Neutrophil (primary cell): ENCODE measurements at regions not wholly inside any gene's neighbourhood (a gene's known extent, or its start where the extent isn't known, plus 50 kb on each side); places are given as distances from the start of the nearest gene placed in this dataset.

Experiments used
- H3K27ac ChIP-seq: fragments of 200-600 bp; sonication (generic); 2 replicates; pipeline ENCODE4 v1.5.1; 2016; ENCODE audit warnings: mild to moderate bottlenecking, moderate library complexity
- H3K27me3 ChIP-seq: fragments of 200-600 bp; sonication (generic); 2 replicates; pipeline ENCODE4 v1.6.0; 2016; ENCODE audit warnings: mild to moderate bottlenecking
- H3K36me3 ChIP-seq: fragments of 200-600 bp; sonication (generic); 2 replicates; pipeline ENCODE4 v1.5.1; 2017
- H3K4me1 ChIP-seq, 2 experiments: fragments of 200-600 bp in 1 of 2; sonication (generic) in 1 of 2; 1 replicate in 1 of 2; 2 replicates in 1 of 2; pipeline versions ENCODE4 v1.5.1 to v1.6.1; 2013 to 2016; ENCODE audit warnings: low read depth in 1 of 2, low read length in 1 of 2, mild to moderate bottlenecking in 1 of 2, moderate library complexity in 1 of 2; ENCODE audit not compliant: control insufficient read depth in 1 of 2, insufficient read depth in 1 of 2
- H3K4me3 ChIP-seq, 2 experiments: fragments of 200-600 bp in 1 of 2; sonication (generic) in 1 of 2; 1 replicate in 1 of 2; 2 replicates in 1 of 2; pipeline ENCODE4 v1.5.1; 2013 to 2016; ENCODE audit warnings: low read depth in 1 of 2, low read length in 1 of 2, mild to moderate bottlenecking in 1 of 2, moderate library complexity in 1 of 2
- H3K9me3 ChIP-seq: fragments of 200-600 bp; sonication (generic); 2 replicates; pipeline ENCODE4 v1.5.1; 2016
- TF ChIP-seq, protein P1 (sequence below): fragments of 200-600 bp; sonication (generic); IDR thresholded peaks from 2 replicates; pipeline ENCODE4 v1.5.1; 2016; ENCODE audit warnings: antibody characterized with exemption

DNA sequence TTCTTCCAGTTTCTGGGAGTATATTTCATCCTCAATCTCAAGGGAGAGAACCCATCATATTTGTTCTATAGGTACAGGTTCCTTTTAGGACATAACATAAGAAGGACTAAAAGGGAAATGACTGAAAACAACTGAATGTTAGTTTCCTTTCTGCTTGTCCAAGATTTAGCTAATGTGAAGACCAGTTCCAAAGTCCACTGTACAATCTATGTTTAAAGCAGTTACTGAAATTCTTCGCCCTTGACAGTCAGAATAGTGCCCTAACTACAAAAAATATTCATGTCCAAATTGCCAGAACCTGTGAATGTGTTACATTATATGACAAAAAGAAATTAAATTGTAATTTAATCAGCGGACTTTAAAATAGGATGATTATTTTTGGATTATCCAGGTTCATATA is 466.3 kb upstream of the SETBP1 start:
- no peaks in the 10 kb centered on the region for H3K36me3 ChIP-seq
- no peak overlapping the region for H3K4me3 ChIP-seq
- H3K27ac ChIP-seq = no peak overlapping the region
- TF ChIP-seq, protein P1, sequence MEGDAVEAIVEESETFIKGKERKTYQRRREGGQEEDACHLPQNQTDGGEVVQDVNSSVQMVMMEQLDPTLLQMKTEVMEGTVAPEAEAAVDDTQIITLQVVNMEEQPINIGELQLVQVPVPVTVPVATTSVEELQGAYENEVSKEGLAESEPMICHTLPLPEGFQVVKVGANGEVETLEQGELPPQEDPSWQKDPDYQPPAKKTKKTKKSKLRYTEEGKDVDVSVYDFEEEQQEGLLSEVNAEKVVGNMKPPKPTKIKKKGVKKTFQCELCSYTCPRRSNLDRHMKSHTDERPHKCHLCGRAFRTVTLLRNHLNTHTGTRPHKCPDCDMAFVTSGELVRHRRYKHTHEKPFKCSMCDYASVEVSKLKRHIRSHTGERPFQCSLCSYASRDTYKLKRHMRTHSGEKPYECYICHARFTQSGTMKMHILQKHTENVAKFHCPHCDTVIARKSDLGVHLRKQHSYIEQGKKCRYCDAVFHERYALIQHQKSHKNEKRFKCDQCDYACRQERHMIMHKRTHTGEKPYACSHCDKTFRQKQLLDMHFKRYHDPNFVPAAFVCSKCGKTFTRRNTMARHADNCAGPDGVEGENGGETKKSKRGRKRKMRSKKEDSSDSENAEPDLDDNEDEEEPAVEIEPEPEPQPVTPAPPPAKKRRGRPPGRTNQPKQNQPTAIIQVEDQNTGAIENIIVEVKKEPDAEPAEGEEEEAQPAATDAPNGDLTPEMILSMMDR = no peak
- no peaks in the 10 kb centered on the region for H3K27me3 ChIP-seq
- no peaks in the 10 kb centered on the region for H3K9me3 ChIP-seq
- H3K4me1 ChIP-seq = no peaks in the 10 kb centered on the region

DNA sequence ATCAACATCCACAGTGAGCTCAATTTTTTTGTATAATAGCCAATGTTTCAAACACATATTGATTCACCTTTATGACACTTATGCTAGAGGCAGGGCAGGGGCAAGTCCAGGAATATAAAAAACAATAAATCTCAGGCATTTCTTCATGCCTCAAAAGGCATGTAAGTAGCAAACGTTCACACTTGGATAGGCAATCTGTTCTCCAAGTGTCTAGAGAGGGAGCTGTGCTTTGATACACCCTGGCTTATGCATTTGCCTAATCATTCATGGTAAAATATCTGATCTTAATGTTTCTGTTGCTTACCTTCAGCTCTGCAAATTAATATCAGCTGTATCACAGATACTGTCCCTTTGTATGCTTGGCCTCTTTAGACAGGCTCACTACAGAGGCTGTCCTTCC is 464.5 kb upstream of the SETBP1 start:
- Histone ChIP-seq H3K9me3 (no peaks in the 10 kb centered on the region), H3K27me3 (no peaks in the 10 kb centered on the region), H3K36me3 (no peaks in the 10 kb centered on the region), H3K4me1 (no peaks in the 10 kb centered on the region), H3K4me3 (no peak overlapping the region), H3K27ac (no peak overlapping the region)
- TF ChIP-seq, protein P1 = no peak

DNA sequence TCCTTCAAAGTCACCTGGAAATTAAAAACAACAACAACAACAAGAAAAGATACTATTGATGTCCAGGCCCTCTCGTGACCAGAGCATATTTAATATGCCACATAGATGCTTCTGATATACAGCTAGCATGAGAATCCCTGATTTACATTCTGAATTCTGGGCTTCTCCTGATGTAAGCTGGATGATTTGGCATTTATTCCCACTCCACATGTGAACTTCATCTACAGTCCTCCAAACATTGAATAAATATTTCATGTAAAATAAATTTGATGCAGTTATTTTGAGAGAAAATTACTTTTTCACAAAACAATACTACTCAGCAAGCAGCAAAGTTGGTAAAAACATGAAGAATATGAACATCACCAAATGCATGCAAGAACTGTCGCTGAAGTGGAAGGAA is 453.2 kb upstream of the SETBP1 start:
- no peak overlapping the region for H3K4me3 ChIP-seq
- TF ChIP-seq, protein P1 = no peak
- no peak overlapping the region for H3K27ac ChIP-seq
- no peaks in the 10 kb centered on the region for H3K4me1 ChIP-seq
- H3K9me3 ChIP-seq = no peaks in the 10 kb centered on the region
- no peaks in the 10 kb centered on the region for H3K27me3 ChIP-seq
- no peaks in the 10 kb centered on the region for H3K36me3 ChIP-seq

DNA sequence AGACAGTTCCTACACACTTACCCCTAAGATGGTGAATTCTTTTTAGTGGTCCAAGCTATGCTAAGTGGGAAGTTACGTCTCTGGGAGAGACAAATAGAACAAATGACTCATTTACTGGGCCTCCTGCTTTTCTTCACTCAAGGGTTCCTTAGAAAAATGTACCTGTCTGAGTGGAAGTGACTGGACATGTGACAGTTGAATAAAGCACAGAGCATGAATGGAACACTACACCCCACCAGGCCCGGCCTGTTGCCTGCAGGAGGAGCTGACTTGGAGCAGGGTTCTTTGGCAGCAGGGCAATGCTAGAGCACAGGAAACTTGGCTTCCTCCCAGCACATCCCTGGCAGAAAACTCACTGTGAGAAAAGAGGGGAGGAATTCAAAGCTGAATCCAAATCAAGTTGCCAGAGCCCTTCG is 451.0 kb upstream of the SETBP1 start:
- Histone ChIP-seq H3K9me3 (no peaks in the 10 kb centered on the region), H3K4me3 (no peak overlapping the region), H3K36me3 (no peaks in the 10 kb centered on the region), H3K27ac (no peak overlapping the region), H3K27me3 (no peaks in the 10 kb centered on the region), H3K4me1 (no peaks in the 10 kb centered on the region)
- TF ChIP-seq, protein P1 = no peak

DNA sequence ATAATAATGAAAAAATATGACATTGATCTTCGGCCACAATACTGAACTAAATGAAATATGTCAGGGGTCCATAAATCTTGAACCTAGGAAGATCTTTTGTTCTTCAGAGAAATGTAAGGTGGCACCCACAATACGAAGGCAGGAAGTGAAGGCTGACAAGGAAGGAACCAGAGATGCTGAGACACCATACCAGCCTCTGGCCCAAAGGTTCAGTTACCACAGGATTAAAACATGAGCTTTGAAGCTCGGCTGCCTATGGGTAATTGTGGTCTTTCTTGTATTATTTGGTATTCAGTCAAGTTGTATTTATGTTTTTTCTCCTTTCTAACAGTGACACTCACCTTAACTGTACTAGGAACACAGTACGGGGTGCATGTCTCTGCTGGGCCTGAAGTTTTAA is 448.8 kb upstream of the SETBP1 start:
- TF ChIP-seq, protein P1 = no peak
- Histone ChIP-seq H3K27ac (no peak overlapping the region), H3K4me3 (no peak overlapping the region), H3K36me3 (no peaks in the 10 kb centered on the region), H3K27me3 (no peaks in the 10 kb centered on the region), H3K4me1 (no peaks in the 10 kb centered on the region), H3K9me3 (no peaks in the 10 kb centered on the region)

DNA sequence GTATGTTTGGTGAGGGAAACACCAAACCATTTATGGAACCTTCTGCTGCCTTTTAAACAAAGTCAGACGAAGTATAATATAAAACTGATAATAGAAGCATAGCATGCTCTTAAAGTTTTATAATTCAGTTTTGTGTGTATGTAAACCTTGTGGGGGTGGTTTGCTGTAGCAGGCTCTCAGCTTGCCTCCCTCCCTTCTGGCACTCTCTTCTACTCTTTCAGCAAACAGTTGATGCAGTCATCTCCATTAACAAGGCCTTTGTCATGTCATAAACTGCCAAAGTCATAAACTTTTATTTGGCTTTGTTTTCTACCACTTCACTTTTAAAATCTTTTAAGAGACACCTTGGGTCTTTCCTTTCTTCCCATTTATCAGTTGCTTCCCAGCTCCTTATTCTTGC is 448.2 kb upstream of the SETBP1 start:
- TF ChIP-seq, protein P1 = no peak
- Histone ChIP-seq H3K27ac (no peak overlapping the region), H3K9me3 (no peaks in the 10 kb centered on the region), H3K4me3 (no peak overlapping the region), H3K27me3 (no peaks in the 10 kb centered on the region), H3K4me1 (no peaks in the 10 kb centered on the region), H3K36me3 (no peaks in the 10 kb centered on the region)
